ENCODE measurements at regions not wholly inside any gene's neighbourhood (a gene's known extent, or its start where the extent isn't known, plus 50 kb on each side); places are given as distances from the start of the nearest gene placed in this dataset.
A peak's percentile ranks its signal among the peaks of the same experiment; 100 is the strongest.
"Not testable (repeated sequence)": the region's sequence is repeated elsewhere in the genome, so short reads cannot be mapped to it uniquely, and the experiment has no call there.

DNA sequence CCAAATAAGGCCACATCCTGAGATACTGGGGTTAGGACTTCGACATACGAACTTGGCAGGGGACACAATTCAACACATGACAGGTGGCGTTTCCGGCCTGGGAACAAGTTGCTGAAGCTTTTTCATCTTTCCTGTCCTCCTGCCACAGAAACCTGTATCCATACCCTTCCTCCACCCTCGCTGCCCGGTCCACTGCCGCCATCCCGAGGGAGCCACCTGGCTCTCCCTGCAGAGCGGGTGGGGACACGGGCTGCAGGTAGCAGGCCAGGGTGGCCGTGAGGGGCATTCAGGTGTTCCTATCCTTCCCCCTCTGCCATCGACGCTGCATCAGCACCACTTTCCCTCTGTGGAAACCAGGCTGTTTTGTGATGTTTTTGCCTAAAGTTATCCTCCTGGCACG, 74.4 kb upstream of the TWIST2 start:
- H3K27me3 Mint-ChIP-seq, result peaks cover 50% of the 10 kb centered on the region
- DNase-seq, result no peak
- H3K9me3 Mint-ChIP-seq, result no peaks in the 10 kb centered on the region
- no peaks in the 10 kb centered on the region for H3K36me3 Mint-ChIP-seq (ENCODE audit: low read depth)
- H3K4me3 Mint-ChIP-seq, result no peak overlapping the region
- no peak overlapping the region for H3K27ac Mint-ChIP-seq
- H3K4me1 Mint-ChIP-seq (ENCODE audit: low read depth), result no peaks in the 10 kb centered on the region

DNA sequence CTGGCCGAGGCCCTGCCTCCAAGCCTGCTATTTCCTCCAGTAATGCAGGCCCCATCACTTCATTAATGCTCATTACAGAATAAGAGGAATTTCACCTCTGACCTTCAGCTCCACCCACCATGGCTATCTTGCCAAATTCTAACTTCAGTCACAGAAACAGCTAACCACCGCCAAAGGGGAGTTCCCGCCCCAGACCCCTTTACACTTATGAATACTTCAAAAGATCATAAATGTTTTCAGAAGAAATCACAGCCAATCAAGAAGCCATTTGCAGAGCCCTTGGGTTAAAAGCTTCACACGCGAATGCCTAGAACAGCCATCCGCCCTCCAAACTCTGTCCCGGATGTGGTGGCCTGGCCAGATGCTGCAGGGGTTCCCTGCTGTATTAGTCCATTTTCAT, 73.8 kb upstream of the TWIST2 start:
- H3K27me3 Mint-ChIP-seq, result peaks cover 46% of the 10 kb centered on the region
- H3K9me3 Mint-ChIP-seq, result no peaks in the 10 kb centered on the region
- H3K4me1 Mint-ChIP-seq (ENCODE audit: low read depth), result no peaks in the 10 kb centered on the region
- H3K36me3 Mint-ChIP-seq (ENCODE audit: low read depth), result no peaks in the 10 kb centered on the region
- DNase-seq, result no peak
- H3K4me3 Mint-ChIP-seq, result no peak overlapping the region
- H3K27ac Mint-ChIP-seq, result no peak overlapping the region

DNA sequence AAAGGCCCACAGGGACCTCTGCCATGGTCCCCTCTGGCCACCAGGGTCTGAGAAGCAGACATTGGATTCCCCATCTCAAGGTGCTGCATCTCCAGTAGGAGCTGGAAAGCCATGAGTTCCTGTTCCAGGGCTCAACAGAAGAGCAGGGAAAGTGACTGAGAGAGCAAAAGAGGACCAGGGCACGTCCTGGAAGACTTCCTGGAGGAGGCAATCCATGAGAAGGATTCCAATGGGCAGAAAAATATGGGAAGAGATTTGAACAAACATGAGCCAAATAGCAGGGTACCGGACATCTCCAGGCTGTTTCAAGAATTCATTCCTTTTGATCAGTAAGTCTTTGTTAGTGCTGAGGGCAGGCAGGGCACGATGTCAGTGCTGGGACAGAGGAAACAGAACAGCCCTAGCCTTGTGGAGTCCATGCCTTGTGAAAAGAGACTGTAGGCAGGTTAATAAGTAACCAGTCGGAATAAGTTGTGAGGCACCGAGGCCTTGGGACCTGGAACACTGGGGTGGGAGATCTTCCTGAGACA, 72.8 kb upstream of the TWIST2 start:
- Mint-ChIP-seq H3K4me1 (ENCODE audit: low read depth) (no peaks in the 10 kb centered on the region), H3K9me3 (no peaks in the 10 kb centered on the region), H3K27ac (no peak overlapping the region), H3K36me3 (ENCODE audit: low read depth) (no peaks in the 10 kb centered on the region), H3K27me3 (peaks cover 44% of the 10 kb centered on the region), H3K4me3 (no peak overlapping the region)
- no peak for DNase-seq

DNA sequence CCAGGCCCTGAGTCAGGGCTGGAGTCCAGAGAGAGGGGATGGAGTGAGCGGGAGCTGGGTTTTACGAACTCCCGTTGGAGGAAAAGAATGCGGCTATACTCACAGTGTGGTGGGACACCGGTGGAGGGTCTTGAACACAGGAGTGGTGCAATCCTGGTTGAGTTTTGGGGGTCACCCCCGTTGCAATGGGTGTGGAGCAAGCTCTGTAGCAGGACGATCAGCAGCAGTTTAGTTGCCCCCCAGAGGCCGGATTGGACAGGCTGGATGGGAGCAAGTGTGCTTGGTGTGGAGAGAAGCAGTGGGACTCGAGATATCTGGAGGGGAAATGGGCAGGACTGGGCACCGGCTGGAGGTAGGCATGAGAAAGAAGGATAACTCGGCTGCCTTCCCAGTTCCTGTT, 72.3 kb upstream of the TWIST2 start:
- Mint-ChIP-seq H3K27ac (no peak overlapping the region), H3K4me3 (no peak overlapping the region), H3K27me3 (peaks cover 40% of the 10 kb centered on the region), H3K36me3 (ENCODE audit: low read depth) (no peaks in the 10 kb centered on the region), H3K9me3 (no peaks in the 10 kb centered on the region), H3K4me1 (ENCODE audit: low read depth) (no peaks in the 10 kb centered on the region)
- no peak for DNase-seq

DNA sequence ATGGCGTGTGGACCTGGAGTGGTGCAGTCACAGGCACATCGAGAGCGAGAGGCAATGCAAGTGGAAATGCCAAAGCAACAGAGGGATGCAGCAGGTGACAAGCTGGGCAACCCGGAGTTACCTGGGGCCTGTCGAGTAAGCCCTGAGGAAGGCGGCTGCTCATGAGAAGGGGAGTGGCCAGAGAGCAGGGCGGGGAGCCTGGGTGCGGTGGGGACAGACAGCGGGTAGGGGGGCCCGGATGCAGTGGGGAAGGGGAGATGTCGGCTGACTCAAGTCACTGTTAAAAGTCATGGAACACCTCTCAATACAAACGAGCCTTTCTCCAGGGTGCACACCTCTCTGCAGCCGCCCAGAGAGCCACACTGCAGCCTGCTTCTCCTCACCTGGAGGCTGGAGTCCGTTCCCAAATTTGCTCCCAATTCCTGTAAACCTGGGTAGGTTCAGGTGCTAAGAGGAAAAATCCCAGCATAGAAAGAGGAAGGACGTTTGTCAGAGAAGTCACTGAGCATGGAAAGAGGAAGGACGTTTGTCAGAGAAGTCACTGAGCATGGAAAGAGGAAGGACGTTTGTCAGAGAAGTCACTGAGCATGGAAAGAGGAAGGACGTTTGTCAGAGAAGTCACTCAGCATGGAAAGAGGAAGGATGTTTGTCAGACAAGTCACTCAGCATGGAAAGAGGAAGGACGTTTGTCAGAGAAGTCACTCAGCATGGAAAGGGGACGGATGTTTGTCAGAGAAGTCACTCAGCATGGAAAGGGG, 71.7 kb upstream of the TWIST2 start:
- DNase-seq, result no peak
- H3K4me1 Mint-ChIP-seq (ENCODE audit: low read depth), result no peaks in the 10 kb centered on the region
- H3K27me3 Mint-ChIP-seq, result peaks cover 39% of the 10 kb centered on the region
- H3K27ac Mint-ChIP-seq, result no peak overlapping the region
- H3K4me3 Mint-ChIP-seq, result no peak overlapping the region
- no peaks in the 10 kb centered on the region for H3K9me3 Mint-ChIP-seq
- no peaks in the 10 kb centered on the region for H3K36me3 Mint-ChIP-seq (ENCODE audit: low read depth)

DNA sequence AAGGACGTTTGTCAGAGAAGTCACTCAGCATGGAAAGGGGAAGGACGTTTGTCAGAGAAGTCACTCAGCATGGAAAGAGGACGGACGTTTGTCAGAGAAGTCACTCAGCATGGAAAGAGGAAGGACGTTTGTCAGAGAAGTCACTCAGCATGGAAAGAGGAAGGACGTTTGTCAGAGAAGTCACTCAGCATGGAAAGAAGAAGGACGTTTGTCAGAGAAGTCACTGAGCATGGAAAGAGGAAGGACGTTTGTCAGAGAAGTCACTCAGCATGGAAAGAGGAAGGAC, 71.2 kb upstream of the TWIST2 start:
- peaks cover 34% of the 10 kb centered on the region for H3K27me3 Mint-ChIP-seq
- not testable (repeated sequence) for H3K36me3 Mint-ChIP-seq (ENCODE audit: low read depth); H3K4me3 Mint-ChIP-seq; H3K9me3 Mint-ChIP-seq; H3K27ac Mint-ChIP-seq; DNase-seq; H3K4me1 Mint-ChIP-seq (ENCODE audit: low read depth)

DNA sequence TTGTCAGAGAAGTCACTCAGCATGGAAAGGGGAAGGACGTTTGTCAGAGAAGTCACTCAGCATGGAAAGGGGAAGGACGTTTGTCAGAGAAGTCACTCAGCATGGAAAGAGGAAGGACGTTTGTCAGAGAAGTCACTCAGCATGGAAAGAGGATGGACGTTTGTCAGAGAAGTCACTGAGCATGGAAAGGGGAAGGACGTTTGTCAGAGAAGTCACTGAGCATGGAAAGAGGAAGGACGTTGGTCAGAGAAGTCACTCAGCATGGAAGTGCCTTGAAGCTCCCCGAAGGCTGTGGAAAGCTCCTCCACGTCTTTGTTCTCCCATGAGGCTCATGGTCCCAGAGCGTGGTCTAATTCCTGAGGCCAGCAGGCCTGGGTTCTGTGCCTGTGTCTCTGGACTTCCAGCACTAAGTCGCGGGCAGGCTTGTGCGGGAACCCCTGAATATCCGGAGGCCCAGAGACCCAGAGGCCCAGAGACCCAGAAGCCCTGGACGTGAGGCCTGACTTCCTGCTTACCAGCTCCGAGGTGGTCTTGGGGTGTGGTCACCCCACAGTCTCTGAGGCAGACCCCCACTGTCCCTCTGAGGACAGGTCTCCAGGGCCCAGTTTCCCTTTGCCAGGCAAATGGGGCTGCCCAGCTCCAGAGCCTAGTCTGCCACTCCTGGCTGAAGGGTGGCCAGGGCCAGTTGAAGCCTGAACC, 70.4 kb upstream of the TWIST2 start:
- Mint-ChIP-seq H3K4me3 (no peak overlapping the region), H3K27me3 (peaks cover 27% of the 10 kb centered on the region), H3K36me3 (ENCODE audit: low read depth) (no peaks in the 10 kb centered on the region), H3K4me1 (ENCODE audit: low read depth) (no peaks in the 10 kb centered on the region), H3K9me3 (no peaks in the 10 kb centered on the region), H3K27ac (no peak overlapping the region)
- DNase-seq, result no peak

DNA sequence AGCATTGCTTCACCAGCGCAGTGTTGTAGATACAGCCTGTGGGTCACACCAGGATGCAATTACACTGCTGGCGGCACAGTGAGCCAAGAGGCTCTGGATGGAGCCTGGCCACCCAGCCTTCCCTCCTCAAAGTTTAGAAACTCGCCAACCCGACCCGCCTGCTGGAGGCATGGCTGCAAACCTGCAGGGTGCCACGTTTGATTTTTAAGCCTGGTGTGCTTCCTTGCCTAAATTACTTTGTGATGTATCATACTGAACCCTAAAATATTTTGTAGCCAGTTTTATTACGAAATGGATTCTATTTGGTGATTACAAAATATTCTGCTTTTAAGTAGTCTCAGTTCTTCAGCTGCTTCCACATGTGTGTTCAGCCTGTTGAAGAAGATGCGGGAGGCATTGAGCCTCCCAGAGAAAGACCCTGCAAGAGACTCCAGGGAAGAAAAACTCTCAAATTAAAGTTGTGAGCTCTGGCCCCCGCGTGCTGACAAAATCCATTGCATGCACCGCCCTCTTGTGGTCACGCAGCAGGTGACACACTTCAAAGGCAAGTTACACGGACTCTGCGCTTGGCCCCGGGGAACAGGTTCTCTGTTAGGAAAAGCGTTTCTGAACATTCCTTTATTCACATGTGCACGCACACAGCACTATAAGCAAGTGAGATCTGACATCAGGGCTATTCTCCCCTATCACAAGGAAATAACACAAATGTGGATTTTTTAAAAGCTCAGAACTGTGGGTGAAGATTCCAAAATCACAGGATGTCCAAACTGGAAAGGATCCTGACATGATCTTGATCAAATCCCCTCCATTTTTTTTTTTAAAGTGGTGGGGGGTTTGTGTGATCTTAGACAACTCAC, 63.0 kb upstream of the TWIST2 start:
- no peak overlapping the region for H3K4me3 Mint-ChIP-seq
- peaks cover 28% of the 10 kb centered on the region for H3K27me3 Mint-ChIP-seq
- no peaks in the 10 kb centered on the region for H3K9me3 Mint-ChIP-seq
- peak; percentile 70 for DNase-seq
- H3K36me3 Mint-ChIP-seq (ENCODE audit: low read depth), result no peaks in the 10 kb centered on the region
- H3K27ac Mint-ChIP-seq, result no peak overlapping the region
- peaks cover 1% of the 10 kb centered on the region for H3K4me1 Mint-ChIP-seq (ENCODE audit: low read depth)

DNA sequence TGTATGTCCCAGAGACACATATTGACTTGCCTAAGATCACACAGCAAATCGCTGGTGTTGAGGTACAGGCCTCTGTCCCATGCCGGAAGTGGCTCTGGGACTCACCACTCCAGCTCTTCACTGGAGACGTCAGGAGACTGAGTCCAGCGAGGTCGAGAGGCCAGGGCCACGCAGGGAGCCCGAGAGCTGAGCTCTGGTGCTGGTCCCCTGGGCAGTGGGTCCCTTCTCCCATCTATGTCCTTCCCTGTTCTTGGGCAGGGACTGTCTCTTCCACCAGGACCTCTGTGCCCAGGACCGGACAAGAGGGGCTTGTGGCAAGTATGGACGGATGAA, 62.4 kb upstream of the TWIST2 start:
- H3K27ac Mint-ChIP-seq, result no peak overlapping the region
- no peak overlapping the region for H3K4me3 Mint-ChIP-seq
- no peak for DNase-seq
- no peaks in the 10 kb centered on the region for H3K9me3 Mint-ChIP-seq
- peaks cover 1% of the 10 kb centered on the region for H3K4me1 Mint-ChIP-seq (ENCODE audit: low read depth)
- H3K27me3 Mint-ChIP-seq, result peaks cover 28% of the 10 kb centered on the region
- H3K36me3 Mint-ChIP-seq (ENCODE audit: low read depth), result no peaks in the 10 kb centered on the region

DNA sequence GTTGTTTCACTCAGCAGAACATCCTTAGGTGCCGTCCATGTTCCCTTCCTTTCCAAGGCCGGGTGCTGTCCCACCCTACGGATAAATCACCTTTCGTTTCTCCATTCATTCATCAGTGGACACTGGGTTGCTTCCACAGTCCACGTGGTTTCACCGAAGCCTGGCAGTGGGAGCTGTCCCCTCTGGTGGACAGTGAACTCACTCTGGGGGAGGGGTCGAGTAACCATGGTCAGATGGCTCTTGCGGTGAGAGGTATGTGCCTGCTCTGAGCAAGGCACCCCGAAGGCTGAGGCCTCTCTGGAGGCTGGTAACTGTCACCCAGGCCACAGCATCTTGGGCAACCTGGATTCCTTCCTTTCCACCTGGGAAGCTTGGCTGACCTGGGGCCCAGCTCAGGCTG, 61.5 kb upstream of the TWIST2 start:
- no peak for DNase-seq
- Mint-ChIP-seq H3K4me3 (no peak overlapping the region), H3K4me1 (ENCODE audit: low read depth) (peaks cover 1% of the 10 kb centered on the region)

DNA sequence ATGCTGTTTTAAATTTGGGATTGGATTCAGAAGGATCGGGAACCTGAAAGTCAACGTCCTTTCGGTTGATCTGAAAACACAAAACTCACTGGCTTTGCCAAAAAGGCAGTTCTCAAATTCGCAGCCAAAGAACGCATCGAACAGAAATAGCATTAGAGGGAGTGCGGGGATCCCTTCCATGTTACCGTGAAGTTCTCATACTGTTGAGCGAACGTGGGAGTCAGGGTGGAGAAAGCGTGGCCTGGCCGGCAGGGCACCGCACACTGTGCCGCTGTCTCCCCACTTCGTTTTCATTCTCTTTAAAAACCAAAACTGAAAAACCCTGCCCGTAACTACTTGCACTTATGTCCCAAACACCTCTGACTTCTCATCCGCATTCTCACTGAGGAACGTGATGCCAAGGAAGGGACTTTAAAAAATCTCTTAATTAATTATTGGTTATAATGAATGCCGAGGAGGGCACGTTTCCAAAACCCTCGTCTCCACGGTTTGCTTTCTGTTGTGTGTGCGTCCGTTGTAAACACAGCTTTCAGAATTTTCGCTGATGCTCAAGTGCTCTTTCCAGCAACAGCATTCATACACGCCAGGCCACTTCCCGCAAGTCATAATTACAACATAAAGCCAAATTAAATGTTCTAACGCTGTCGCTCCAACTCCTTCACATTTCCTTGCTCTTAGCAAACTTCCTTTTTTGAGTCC, 60.9 kb upstream of the TWIST2 start:
- no peaks in the 10 kb centered on the region for H3K36me3 Mint-ChIP-seq (ENCODE audit: low read depth)
- H3K4me1 Mint-ChIP-seq (ENCODE audit: low read depth), result peaks cover 1% of the 10 kb centered on the region
- peaks cover 35% of the 10 kb centered on the region for H3K27me3 Mint-ChIP-seq
- no peak for DNase-seq
- no peaks in the 10 kb centered on the region for H3K9me3 Mint-ChIP-seq
- H3K4me3 Mint-ChIP-seq, result no peak overlapping the region
- H3K27ac Mint-ChIP-seq, result no peak overlapping the region

More for the DNA sequence above, 61.5 kb upstream of the TWIST2 start:
- H3K9me3 Mint-ChIP-seq, result no peaks in the 10 kb centered on the region
- H3K27ac Mint-ChIP-seq, result no peak overlapping the region
- no peaks in the 10 kb centered on the region for H3K36me3 Mint-ChIP-seq (ENCODE audit: low read depth)
- peaks cover 34% of the 10 kb centered on the region for H3K27me3 Mint-ChIP-seq

DNA sequence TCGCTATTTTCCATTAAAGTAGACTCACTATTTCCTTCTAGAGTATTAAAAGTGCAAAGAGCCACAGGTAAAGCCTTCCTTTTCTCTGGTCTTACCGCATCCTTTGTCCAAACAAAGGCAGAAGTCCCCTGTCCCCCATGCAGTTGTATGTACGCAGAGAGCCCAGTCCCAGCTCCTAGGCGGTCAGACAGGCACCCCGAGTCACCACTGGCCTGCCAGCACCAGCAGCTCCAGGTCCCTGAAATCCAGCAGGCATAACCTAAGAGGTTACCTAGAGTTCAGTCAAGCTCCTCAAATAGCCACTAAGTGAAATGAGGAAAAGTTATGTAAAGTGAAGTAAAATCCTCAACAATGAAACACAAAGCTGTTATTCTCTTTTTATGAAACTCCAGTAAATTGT, 60.4 kb upstream of the TWIST2 start:
- no peak overlapping the region for H3K27ac Mint-ChIP-seq
- no peak overlapping the region for H3K4me3 Mint-ChIP-seq
- H3K36me3 Mint-ChIP-seq (ENCODE audit: low read depth), result no peaks in the 10 kb centered on the region
- peaks cover 36% of the 10 kb centered on the region for H3K27me3 Mint-ChIP-seq
- H3K4me1 Mint-ChIP-seq (ENCODE audit: low read depth), result peaks cover 1% of the 10 kb centered on the region
- no peaks in the 10 kb centered on the region for H3K9me3 Mint-ChIP-seq
- no peak for DNase-seq

DNA sequence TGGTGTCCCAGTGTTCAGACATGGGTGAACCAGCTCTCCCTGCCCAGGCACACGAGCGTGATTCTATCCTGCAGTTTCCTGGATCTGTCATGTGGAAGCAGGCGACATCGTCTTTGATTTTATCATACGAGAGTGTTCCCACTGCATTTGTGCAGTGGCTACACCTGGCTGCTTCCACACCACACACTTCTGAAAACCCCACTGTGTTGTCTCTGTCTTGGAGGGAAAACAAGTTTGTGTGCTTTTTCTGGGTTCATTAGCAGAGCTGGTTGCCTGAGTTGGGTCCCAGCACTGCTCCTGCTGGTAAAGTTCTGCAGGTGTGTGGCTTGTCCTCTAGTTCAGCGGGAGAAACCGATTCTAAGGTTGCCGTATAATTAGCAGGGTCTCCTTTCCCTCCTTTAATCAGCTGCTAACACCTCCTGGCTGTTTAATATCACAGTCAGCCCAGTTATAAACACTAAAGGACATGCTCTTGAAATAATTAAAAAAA, 58.5 kb upstream of the TWIST2 start:
- Mint-ChIP-seq H3K27ac (no peak overlapping the region), H3K4me3 (no peak overlapping the region), H3K4me1 (ENCODE audit: low read depth) (peaks cover 1% of the 10 kb centered on the region), H3K27me3 (peaks cover 24% of the 10 kb centered on the region), H3K36me3 (ENCODE audit: low read depth) (no peaks in the 10 kb centered on the region), H3K9me3 (no peaks in the 10 kb centered on the region)
- DNase-seq, result no peak

DNA sequence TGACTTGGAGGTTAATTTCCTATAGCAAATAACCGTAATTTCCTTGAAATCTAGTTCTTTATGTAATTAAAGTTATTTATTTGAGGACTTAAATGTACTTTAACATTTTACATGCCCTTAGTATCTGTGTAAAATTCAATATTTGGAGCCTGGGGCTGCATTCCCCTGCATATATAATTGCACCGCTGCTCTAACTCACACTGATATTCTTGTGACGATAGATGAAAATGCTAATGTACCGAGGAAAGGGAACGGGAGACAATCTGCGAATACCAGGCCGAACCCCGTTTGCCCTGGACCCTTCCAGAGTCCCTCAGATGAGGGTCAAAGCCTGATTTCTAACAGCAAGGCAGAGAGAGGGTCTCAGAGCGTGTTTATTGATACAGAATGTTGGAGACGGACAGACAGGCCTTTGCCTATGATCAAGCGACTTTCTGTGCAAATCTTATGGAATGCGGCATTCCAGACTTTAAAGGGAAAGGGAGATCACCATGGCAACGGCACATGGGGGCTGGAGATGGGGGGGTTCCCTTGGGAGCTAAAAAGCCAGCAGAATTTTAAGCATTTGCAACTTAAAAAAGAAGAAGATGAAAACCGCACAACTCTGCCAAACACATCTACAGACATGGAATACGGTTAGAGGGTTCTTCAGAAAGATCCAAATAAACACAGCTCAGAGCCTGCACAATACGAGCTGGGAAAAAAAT, 57.6 kb upstream of the TWIST2 start:
- peaks cover 18% of the 10 kb centered on the region for H3K27me3 Mint-ChIP-seq
- H3K36me3 Mint-ChIP-seq (ENCODE audit: low read depth), result no peaks in the 10 kb centered on the region
- no peak for DNase-seq
- no peaks in the 10 kb centered on the region for H3K9me3 Mint-ChIP-seq
- no peaks in the 10 kb centered on the region for H3K4me1 Mint-ChIP-seq (ENCODE audit: low read depth)
- H3K27ac Mint-ChIP-seq, result no peak overlapping the region
- no peak overlapping the region for H3K4me3 Mint-ChIP-seq
